Activated CD4-positive, alpha-beta T cell treated with anti-CD3 and anti-CD28 coated beads, Interleukin-2, amount 50 U/mL, for 16 hours (primary cell): ENCODE measurements at regions not wholly inside any gene's neighbourhood (a gene's known extent, or its start where the extent isn't known, plus 50 kb on each side); places are given as distances from the start of the nearest gene placed in this dataset.
"Not testable (repeated sequence)": the region's sequence is repeated elsewhere in the genome, so short reads cannot be mapped to it uniquely, and the experiment has no call there.

ENCODE experiments used
- DNase-seq: peaks from one replicate; pipeline ENCODE4 v3.0.0-alpha.2; 2020

DNA sequence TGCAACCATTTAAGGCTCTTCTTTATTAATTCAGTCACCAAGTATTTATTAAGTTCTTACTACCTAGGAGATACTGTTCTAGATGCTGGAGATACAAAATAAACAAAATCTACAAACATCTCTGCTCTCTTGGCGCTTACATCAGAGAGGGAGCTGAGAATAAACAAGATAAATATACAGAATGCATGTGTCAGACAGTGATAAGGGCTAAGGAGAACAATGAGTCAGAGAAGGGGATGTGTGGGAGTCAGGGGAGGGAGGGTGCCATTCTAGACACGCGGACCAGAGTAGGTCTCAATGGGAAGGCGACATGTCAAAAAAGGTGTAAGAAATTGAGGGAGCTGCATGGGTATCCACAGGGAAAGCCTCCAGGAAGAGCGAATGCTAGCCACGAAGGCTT lies 393.2 kb downstream of the RWDD3 start:
- no peak for DNase-seq

DNA sequence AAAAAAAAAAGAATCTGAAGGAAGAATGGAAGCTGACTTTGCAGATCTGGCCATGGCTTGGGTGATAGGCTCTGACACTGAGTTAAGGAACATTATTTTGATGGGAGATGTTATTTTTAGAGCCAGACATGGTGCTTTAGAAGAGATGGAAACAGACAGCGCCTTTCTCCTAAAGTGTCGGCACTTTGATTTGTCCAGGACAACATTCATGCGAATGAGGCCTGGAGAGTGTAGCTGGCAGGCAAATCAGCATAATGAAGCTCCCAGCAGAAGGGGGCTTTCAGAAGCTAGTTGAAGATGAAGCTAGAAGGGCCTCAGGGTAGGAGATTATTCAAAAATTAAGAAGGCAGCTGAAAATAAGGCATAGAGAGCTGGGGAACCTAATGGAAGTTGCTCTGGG lies 397.7 kb downstream of the RWDD3 start:
- DNase-seq: no peak

DNA sequence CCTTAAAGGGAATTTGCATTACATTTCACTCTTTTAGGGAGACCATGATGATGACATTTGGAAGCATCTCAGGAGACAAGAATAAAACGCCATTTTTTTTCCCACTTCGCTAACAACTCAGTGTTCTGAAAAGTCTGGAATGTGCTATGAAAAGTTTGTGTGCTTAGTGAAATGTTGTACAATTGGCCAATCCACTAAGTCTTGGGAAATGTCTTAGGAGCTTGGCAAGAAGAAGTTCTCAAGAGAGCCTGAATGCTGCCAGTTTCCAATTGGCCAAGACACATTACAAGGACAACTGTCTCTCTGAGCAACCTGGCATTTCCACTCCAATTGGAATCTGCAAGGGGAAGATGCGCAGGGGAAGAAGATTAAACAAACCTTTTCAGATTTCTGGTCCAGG lies 401.8 kb downstream of the RWDD3 start:
- DNase-seq: no peak

GRCh38 chr1:95636897-95637296 lies 402.9 kb downstream of the RWDD3 start:
- DNase-seq: no peak

- no peak for DNase-seq
Observed at GRCh38 chr1:95640746-95641145, 406.7 kb downstream of the RWDD3 start.

GRCh38 chr1:95641386-95641785 lies 407.4 kb downstream of the RWDD3 start:
- DNase-seq: no peak

DNA sequence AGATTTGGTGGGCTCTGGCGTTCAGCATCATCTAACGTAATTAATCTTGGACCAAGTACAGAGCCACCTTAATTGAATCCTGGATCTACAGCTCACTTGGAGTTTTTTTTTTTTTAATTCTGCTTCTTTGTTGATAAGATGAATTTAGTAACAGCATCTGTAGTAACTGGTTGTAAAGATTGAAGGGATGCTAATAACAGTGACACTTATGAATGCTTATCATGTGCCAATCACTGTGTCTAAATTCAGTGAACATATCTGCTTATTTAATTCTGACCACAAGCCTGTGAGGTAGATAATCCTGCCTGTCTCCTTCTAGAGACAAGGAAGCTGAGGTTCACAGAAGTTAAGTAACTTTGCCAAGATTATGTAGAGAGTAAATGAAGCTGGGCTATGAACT lies 408.0 kb downstream of the RWDD3 start:
- no peak for DNase-seq

DNA sequence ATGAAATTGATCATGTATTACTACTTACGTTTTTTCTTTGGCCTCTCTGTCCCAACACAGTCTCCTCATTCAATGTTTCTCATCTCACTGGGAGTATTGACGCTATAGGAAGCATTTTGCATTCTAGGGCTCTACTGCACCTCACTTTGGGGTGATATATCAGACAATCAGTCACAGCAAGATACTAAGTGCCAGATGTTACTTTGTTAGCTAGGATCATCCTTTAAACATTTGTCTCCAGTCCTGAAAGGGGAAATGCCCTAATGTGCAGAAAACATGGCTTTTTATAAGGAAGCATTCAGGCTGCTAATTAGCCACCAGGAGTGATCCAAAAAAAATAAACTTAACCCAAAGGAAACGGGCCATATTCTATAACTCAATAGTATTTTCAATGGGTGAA lies 409.1 kb downstream of the RWDD3 start:
- no peak for DNase-seq

GRCh38 chr1:95645126-95645525 lies 411.1 kb downstream of the RWDD3 start:
- DNase-seq: not testable (repeated sequence)

GRCh38 chr1:95650631-95651030 lies 416.6 kb downstream of the RWDD3 start:
- no peak for DNase-seq

DNA sequence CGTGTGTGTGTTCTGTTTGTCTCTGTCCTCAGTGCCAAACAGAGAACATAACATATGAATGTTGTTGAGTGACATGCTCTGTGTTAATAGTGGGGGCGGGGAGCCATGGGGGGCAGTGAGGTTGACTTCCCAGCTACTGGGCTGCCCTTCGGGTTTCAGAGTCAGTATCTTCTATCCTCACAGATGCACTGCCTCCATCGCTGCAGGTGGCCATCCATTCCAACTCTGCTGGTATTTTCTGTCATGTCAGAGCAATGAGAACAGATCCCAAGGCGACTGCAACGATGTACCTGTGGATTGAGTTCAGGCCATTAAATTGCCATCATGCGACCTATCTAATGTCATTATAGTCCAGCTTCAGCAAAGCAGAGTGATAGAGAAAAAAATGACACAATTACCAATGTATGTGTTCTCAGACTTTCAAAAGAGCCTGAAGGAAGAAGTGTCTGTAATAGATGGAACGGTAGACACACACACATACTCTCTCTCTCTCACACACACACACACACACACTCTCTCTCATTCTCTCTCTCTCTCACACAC lies 418.5 kb downstream of the RWDD3 start:
- no peak for DNase-seq

GRCh38 chr1:95653618-95654017 lies 419.6 kb downstream of the RWDD3 start:
- DNase-seq: no peak

DNA sequence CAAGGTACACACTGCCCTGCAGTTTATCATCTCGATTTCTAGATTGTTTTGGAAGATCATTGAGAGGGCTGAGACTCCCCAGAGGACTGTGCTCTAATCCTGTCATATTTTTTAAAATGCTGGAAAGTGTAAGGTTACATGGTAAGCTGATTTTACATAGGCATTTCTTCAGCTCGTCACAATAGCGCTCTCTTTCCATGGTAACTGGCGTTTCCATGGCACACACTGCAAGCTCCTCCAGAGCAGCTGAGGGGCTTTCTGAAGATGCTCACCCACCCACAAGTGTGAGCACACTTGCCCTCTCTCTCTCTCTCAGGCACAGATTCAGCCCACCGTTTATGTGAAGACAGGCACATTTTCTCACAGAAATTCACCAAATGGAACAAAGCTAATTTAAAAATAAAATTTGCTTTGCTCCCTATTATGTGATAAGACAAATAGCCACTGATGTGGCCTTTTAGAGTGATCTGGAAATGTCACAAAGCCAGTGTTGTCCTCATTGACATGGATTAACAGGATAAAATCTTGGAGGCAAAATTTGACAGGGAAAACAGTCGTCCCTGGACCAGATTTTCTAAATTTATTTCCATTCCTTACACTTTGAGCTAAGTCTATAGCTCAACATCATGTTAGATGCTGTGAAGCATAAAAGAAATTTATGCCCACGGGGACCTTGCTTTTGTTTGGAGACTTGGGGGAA lies 421.5 kb downstream of the RWDD3 start:
- DNase-seq: no peak

DNA sequence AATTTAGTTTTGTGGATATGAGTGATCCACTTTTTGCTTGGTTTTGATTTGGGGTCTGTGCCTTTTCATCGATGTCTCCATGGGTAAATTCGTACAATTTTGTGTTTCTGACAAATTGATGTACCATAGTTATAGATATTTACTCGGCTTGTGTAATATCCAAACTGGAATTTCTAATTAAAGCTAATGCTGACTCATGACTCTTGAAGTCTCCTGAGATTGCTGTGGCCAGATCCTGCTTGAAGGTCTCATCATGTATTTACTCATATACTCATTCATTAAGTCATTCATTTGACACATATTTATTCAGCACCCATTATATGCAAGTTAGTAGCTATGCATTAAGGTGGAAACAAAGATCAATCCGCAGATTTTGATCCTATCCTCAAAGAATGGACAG lies 423.2 kb downstream of the RWDD3 start:
- no peak for DNase-seq

- DNase-seq: no peak
Observed at GRCh38 chr1:95659166-95659565, 425.2 kb downstream of the RWDD3 start.

GRCh38 chr1:95659588-95659987 lies 425.6 kb downstream of the RWDD3 start:
- DNase-seq: no peak

- DNase-seq: no peak
Observed at GRCh38 chr1:95660736-95661135, 426.7 kb downstream of the RWDD3 start.

GRCh38 chr1:95663530-95663929 lies 429.5 kb downstream of the RWDD3 start:
- DNase-seq: not testable (repeated sequence)

DNA sequence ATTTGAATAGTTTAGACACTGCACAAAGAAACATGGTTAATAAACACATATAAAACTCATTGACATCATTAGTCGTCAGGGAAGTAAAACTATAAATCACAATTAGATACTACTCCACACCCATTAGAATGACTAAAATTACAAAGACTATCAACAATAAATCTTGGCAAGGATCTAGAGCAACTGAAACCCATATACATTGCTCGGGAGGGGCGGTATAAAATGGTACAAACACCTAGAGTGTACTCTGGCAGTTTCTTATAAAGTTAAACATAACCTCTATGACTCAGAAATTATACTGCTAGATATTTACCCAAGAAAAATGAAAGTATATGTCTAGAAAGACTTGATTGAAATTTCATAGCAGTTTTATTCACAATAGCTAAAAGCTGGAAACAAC lies 434.2 kb downstream of the RWDD3 start:
- no peak for DNase-seq

- DNase-seq: not testable (repeated sequence)
Observed at GRCh38 chr1:95669638-95670037, 435.6 kb downstream of the RWDD3 start.

DNA sequence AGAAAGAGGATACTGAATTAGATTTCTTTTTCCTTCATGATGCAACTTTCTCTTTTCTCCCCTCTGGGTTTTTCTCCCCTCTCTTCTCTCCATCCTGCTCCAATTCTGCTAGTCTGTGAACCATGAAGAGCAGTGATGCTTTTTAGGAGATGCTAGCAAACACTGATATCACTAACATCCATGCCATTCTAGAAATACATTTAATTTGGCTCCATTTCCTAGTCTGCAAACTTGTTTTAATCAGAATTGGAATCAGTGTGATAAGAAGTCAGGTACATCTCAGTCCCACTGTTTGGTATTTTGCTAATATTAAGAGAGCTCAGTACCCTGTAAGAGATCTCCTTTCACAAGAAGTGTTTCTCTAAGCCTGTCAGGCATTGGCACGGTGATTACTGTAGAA lies 437.1 kb downstream of the RWDD3 start:
- DNase-seq: no peak

- no peak for DNase-seq
Observed at GRCh38 chr1:95679262-95679661, 445.3 kb downstream of the RWDD3 start.

- no peak for DNase-seq
Observed at GRCh38 chr1:95685081-95685480, 451.1 kb downstream of the RWDD3 start.

- DNase-seq: no peak
Observed at GRCh38 chr1:95686217-95686616, 452.2 kb downstream of the RWDD3 start.
